ENCODE measurements at regions not wholly inside any gene's neighbourhood (a gene's known extent, or its start where the extent isn't known, plus 50 kb on each side); places are given as distances from the start of the nearest gene placed in this dataset.

- DNase-seq (ENCODE audit: low spot score) = no peak
- H3K36me3 Mint-ChIP-seq (ENCODE audit: low read depth) = no peaks in the 10 kb centered on the region
- H3K9me3 Mint-ChIP-seq = peaks cover 19% of the 10 kb centered on the region
- H3K27ac Mint-ChIP-seq = no peak overlapping the region
- no peaks in the 10 kb centered on the region for H3K27me3 Mint-ChIP-seq (ENCODE audit: insufficient read depth)
- H3K4me3 Mint-ChIP-seq = no peak overlapping the region
- H3K4me1 Mint-ChIP-seq (ENCODE audit: low read depth) = no peaks in the 10 kb centered on the region
- intact Hi-C loops (cut with micrococcal nuclease) = no loop called here
Measured at GRCh38 chr5:15354021-15354420, 146.0 kb upstream of the FBXL7 start.

- H3K4me3 Mint-ChIP-seq = no peak overlapping the region
- H3K36me3 Mint-ChIP-seq (ENCODE audit: low read depth) = no peaks in the 10 kb centered on the region
- peaks cover 13% of the 10 kb centered on the region for H3K9me3 Mint-ChIP-seq
- intact Hi-C loops (cut with micrococcal nuclease) = no loop called here
- no peak overlapping the region for H3K27ac Mint-ChIP-seq
- H3K27me3 Mint-ChIP-seq (ENCODE audit: insufficient read depth) = no peaks in the 10 kb centered on the region
- DNase-seq (ENCODE audit: low spot score) = no peak
- H3K4me1 Mint-ChIP-seq (ENCODE audit: low read depth) = no peaks in the 10 kb centered on the region
Measured at GRCh38 chr5:15353086-15353645, 146.8 kb upstream of the FBXL7 start.

GRCh38 chr5:15350614-15351013 is 149.4 kb upstream of the FBXL7 start:
- no peaks in the 10 kb centered on the region for H3K36me3 Mint-ChIP-seq (ENCODE audit: low read depth)
- H3K4me1 Mint-ChIP-seq (ENCODE audit: low read depth) = no peaks in the 10 kb centered on the region
- H3K9me3 Mint-ChIP-seq = peaks cover 9% of the 10 kb centered on the region
- H3K4me3 Mint-ChIP-seq = no peak overlapping the region
- no peaks in the 10 kb centered on the region for H3K27me3 Mint-ChIP-seq (ENCODE audit: insufficient read depth)
- H3K27ac Mint-ChIP-seq = no peak overlapping the region
- intact Hi-C loops (cut with micrococcal nuclease) = no loop called here
- no peak for DNase-seq (ENCODE audit: low spot score)

DNA sequence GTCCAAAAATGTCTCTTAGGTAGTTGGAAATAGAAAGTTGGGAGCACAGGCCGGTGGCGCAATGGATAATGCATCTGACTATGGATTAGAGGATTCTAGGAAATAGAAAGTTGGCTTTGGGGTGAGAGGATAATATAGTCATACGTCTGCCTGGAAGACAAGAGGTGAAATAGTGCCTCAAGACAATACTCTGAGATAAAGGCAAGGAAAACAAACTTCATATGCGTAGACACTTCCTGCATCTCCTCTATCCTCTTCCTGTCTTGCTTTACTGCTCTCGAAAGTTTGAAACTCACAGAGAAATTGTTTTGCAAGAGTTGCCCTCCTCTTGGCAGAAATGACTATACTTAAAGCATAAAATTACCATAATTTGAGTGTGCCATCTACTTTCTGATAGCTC is 153.2 kb upstream of the FBXL7 start:
- no peak for DNase-seq (ENCODE audit: low spot score)
- peaks cover 5% of the 10 kb centered on the region for H3K9me3 Mint-ChIP-seq
- H3K36me3 Mint-ChIP-seq (ENCODE audit: low read depth) = no peaks in the 10 kb centered on the region
- no peak overlapping the region for H3K27ac Mint-ChIP-seq
- no peak overlapping the region for H3K4me3 Mint-ChIP-seq
- no peaks in the 10 kb centered on the region for H3K4me1 Mint-ChIP-seq (ENCODE audit: low read depth)
- intact Hi-C loops (cut with micrococcal nuclease) = no loop called here
- H3K27me3 Mint-ChIP-seq (ENCODE audit: insufficient read depth) = no peaks in the 10 kb centered on the region

DNA sequence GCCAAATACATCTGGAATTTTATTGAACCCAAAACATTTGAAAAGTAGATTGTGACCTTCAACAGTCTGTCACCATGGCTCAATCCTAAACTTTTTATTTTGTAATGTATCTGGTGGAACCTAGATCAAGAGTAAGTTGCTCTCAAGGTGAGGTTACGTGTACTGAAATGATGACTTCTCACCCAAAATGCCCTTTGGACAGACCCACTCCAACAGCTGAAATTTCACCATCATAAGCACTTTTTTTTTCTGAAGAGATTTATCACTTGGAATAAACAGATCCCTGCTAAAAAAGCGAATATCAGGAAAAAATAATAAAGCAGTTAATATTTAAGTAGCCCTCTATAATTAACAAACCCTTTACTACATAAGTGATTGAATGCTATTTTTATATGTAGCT is 155.0 kb upstream of the FBXL7 start:
- Mint-ChIP-seq H3K27ac (no peak overlapping the region), H3K36me3 (ENCODE audit: low read depth) (no peaks in the 10 kb centered on the region), H3K27me3 (ENCODE audit: insufficient read depth) (no peaks in the 10 kb centered on the region), H3K4me1 (ENCODE audit: low read depth) (no peaks in the 10 kb centered on the region), H3K4me3 (no peak overlapping the region), H3K9me3 (peaks cover 5% of the 10 kb centered on the region)
- intact Hi-C loops (cut with micrococcal nuclease) = no loop called here
- DNase-seq (ENCODE audit: low spot score) = no peak

GRCh38 chr5:15338546-15338945 is 161.4 kb upstream of the FBXL7 start:
- Mint-ChIP-seq H3K27ac (no peak overlapping the region), H3K4me1 (ENCODE audit: low read depth) (no peaks in the 10 kb centered on the region), H3K9me3 (peaks cover 9% of the 10 kb centered on the region), H3K36me3 (ENCODE audit: low read depth) (no peaks in the 10 kb centered on the region), H3K4me3 (no peak overlapping the region), H3K27me3 (ENCODE audit: insufficient read depth) (no peaks in the 10 kb centered on the region)
- DNase-seq (ENCODE audit: low spot score) = no peak
- intact Hi-C loops (cut with micrococcal nuclease) = no loop called here

- Mint-ChIP-seq H3K4me1 (ENCODE audit: low read depth) (no peaks in the 10 kb centered on the region), H3K4me3 (no peak overlapping the region), H3K36me3 (ENCODE audit: low read depth) (no peaks in the 10 kb centered on the region), H3K27ac (no peak overlapping the region), H3K27me3 (ENCODE audit: insufficient read depth) (no peaks in the 10 kb centered on the region), H3K9me3 (peaks cover 26% of the 10 kb centered on the region)
- DNase-seq (ENCODE audit: low spot score) = no peak
- intact Hi-C loops (cut with micrococcal nuclease) = no loop called here
Measured at GRCh38 chr5:15334551-15335266, 165.3 kb upstream of the FBXL7 start.

DNA sequence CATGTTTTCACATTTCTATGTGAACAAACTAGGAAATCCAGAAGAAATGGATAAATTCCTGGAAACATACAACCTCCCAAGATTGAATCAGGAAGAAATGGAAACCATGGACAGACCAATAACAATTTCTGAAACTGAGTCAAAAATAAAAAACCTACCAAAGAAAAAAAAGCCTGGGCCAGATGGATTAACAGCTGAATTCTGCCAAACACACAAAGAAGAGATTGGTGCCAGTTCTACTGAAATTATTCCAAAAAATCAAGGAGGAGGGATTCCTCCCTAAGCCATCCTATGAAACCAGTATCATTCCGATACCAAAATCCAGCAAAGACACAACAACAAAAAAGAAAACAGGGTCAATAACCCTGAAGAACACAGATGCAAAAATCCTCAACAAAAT is 166.9 kb upstream of the FBXL7 start:
- no peak for DNase-seq (ENCODE audit: low spot score)
- H3K27ac Mint-ChIP-seq = no peak overlapping the region
- no peaks in the 10 kb centered on the region for H3K4me1 Mint-ChIP-seq (ENCODE audit: low read depth)
- no peaks in the 10 kb centered on the region for H3K36me3 Mint-ChIP-seq (ENCODE audit: low read depth)
- no peak overlapping the region for H3K4me3 Mint-ChIP-seq
- no peaks in the 10 kb centered on the region for H3K27me3 Mint-ChIP-seq (ENCODE audit: insufficient read depth)
- H3K9me3 Mint-ChIP-seq = peaks cover 26% of the 10 kb centered on the region
- intact Hi-C loops (cut with micrococcal nuclease) = no loop called here

- intact Hi-C loops (cut with micrococcal nuclease) = no loop called here
- no peaks in the 10 kb centered on the region for H3K27me3 Mint-ChIP-seq (ENCODE audit: insufficient read depth)
- H3K9me3 Mint-ChIP-seq = peaks cover 9% of the 10 kb centered on the region
Measured at GRCh38 chr5:15326932-15327331, 173.0 kb upstream of the FBXL7 start.

DNA sequence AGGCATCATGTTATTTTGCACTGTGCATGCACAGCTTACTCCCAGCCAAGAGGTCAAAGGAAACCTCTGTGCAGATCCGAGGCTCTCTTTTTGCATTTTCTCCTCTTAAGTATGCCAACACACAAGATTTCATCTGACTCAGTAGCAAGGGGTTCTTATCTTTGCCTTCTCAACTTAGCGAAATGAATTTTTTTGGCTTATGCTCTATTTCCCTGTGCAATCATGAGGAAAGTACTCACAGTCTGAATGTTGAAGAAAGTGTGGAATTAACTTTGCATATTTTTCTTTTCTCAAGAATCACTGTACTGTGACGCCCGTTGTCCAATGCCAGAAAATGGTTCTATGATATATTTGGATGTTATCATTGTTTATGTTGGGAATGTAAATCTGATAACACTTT is 173.5 kb upstream of the FBXL7 start:
- DNase-seq (ENCODE audit: low spot score) = no peak
- Mint-ChIP-seq H3K36me3 (ENCODE audit: low read depth) (no peaks in the 10 kb centered on the region), H3K4me3 (no peak overlapping the region), H3K4me1 (ENCODE audit: low read depth) (no peaks in the 10 kb centered on the region), H3K27ac (no peak overlapping the region), H3K27me3 (ENCODE audit: insufficient read depth) (no peaks in the 10 kb centered on the region), H3K9me3 (peaks cover 9% of the 10 kb centered on the region)
- intact Hi-C loops (cut with micrococcal nuclease) = no loop called here

More at GRCh38 chr5:15326932-15327331, 173.0 kb upstream of the FBXL7 start:
- Mint-ChIP-seq H3K27ac (no peak overlapping the region), H3K4me3 (no peak overlapping the region), H3K4me1 (ENCODE audit: low read depth) (no peaks in the 10 kb centered on the region), H3K36me3 (ENCODE audit: low read depth) (no peaks in the 10 kb centered on the region)
- no peak for DNase-seq (ENCODE audit: low spot score)

- intact Hi-C loops (cut with micrococcal nuclease) = no loop called here
- H3K9me3 Mint-ChIP-seq = no peaks in the 10 kb centered on the region
- no peak for DNase-seq (ENCODE audit: low spot score)
- no peaks in the 10 kb centered on the region for H3K36me3 Mint-ChIP-seq (ENCODE audit: low read depth)
- H3K4me3 Mint-ChIP-seq = no peak overlapping the region
- no peaks in the 10 kb centered on the region for H3K4me1 Mint-ChIP-seq (ENCODE audit: low read depth)
- H3K27ac Mint-ChIP-seq = no peak overlapping the region
- H3K27me3 Mint-ChIP-seq (ENCODE audit: insufficient read depth) = no peaks in the 10 kb centered on the region
Measured at GRCh38 chr5:15322421-15322820, 177.6 kb upstream of the FBXL7 start.

DNA sequence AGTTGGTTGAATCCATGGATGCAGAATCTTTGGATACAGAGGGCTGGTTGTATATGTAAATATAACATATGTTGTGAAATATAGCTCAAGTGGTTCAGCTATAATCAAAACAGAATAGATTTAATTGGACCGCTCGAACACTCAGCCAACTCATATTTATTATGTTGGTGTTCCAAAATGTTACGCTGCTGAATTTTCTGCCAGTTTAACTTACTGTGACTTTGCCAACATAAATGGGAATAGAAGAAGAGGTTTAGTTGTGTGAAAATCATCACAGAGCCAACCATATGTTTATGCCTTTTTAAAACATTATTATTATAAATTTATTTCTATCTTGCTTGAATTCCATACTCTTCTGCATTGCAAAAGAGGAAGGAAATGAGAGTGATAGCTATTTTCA is 178.2 kb upstream of the FBXL7 start:
- Mint-ChIP-seq H3K36me3 (ENCODE audit: low read depth) (no peaks in the 10 kb centered on the region), H3K27ac (no peak overlapping the region), H3K4me1 (ENCODE audit: low read depth) (no peaks in the 10 kb centered on the region), H3K9me3 (peaks cover 1% of the 10 kb centered on the region), H3K4me3 (no peak overlapping the region), H3K27me3 (ENCODE audit: insufficient read depth) (no peaks in the 10 kb centered on the region)
- no peak for DNase-seq (ENCODE audit: low spot score)
- intact Hi-C loops (cut with micrococcal nuclease) = no loop called here

- Mint-ChIP-seq H3K4me3 (no peak overlapping the region), H3K27ac (no peak overlapping the region), H3K27me3 (ENCODE audit: insufficient read depth) (no peaks in the 10 kb centered on the region), H3K4me1 (ENCODE audit: low read depth) (no peaks in the 10 kb centered on the region), H3K9me3 (peaks cover 5% of the 10 kb centered on the region), H3K36me3 (ENCODE audit: low read depth) (no peaks in the 10 kb centered on the region)
- intact Hi-C loops (cut with micrococcal nuclease) = no loop called here
- no peak for DNase-seq (ENCODE audit: low spot score)
Measured at GRCh38 chr5:15320871-15321270, 179.1 kb upstream of the FBXL7 start.
